GM12878 (cell line): ENCODE measurements at regions not wholly inside any gene's neighbourhood (a gene's known extent, or its start where the extent isn't known, plus 50 kb on each side); places are given as distances from the start of the nearest gene placed in this dataset.

Experiments used
- ATAC-seq: fragments of 200-7000 bp; cut with Tn5 transposase; 3 replicates; pipeline ENCODE4 v1.9.1; 2020; ENCODE audit warnings: mild to moderate bottlenecking, moderate library complexity
- BruUV-seq: library from RNA; stranded (reverse); fragments of 400-500 nt; replicated peaks from 2 replicates; lab custom pipeline; 2021; lab: Mats Ljungman, UMichigan
- CTCF ChIA-PET: fragments of 300-600 bp; sonication (Branson Sonifier 250); formaldehyde crosslinking; extraction: SDS; loops from one replicate; lab custom pipeline; 2021; ENCODE audit warnings: inconsistent platforms; lab: Yijun Ruan, JAX
- POLR2A ChIA-PET: fragments of 350-600 bp; formaldehyde crosslinking; extraction: SDS; loops from one replicate; lab custom pipeline; 2021; ENCODE audit warnings: inconsistent platforms; lab: Charles Lee
- RAD21 ChIA-PET: fragments of 300-600 bp; sonication (Branson Sonifier 250); formaldehyde crosslinking; loops from one replicate; lab custom pipeline; 2023; ENCODE audit warnings: antibody characterized with exemption; ENCODE audit not compliant: unreplicated experiment; lab: Charles Lee
- SMC1A ChIA-PET: fragments of 300-600 bp; sonication (Branson Sonifier 250); formaldehyde crosslinking; loops from one replicate; lab custom pipeline; 2023; ENCODE audit not compliant: unreplicated experiment, uncharacterized antibody; lab: Charles Lee
- DNase-seq: peaks from one replicate; pipeline ENCODE4 v3.0.0-alpha.2; 2011; ENCODE audit warnings: low read depth, low spot score
- FAIRE-seq: peaks from 3 replicates; lab custom pipeline; 2011; peaks lifted over from hg19 to GRCh38; lab: Jason Lieb, UNC
- H2AFZ ChIP-seq: 2 replicates; pipeline ENCODE4 v1.6.0; 2011; ENCODE audit warnings: low read depth, low read length, control low read depth; ENCODE audit not compliant: control insufficient read depth
- H3K27ac ChIP-seq: 2 replicates; pipeline ENCODE4 v1.5.1; 2011; ENCODE audit warnings: control low read depth; ENCODE audit not compliant: control insufficient read depth, insufficient read depth
- H3K27me3 ChIP-seq, 2 experiments: replicated peaks in 1 of 2; 2 replicates each; pipeline versions ENCODE4 v1.6.0 to v1.6.1; 2011; ENCODE audit warnings: low read length in 1 of 2; ENCODE audit not compliant: control insufficient read depth in 2 of 2, insufficient read depth in 2 of 2
- H3K36me3 ChIP-seq, 2 experiments: 2 replicates each; pipeline ENCODE4 v1.5.1; 2011; ENCODE audit warnings: low read length in 1 of 2; ENCODE audit not compliant: control insufficient read depth in 2 of 2, insufficient read depth in 2 of 2
- H3K4me1 ChIP-seq: 2 replicates; pipeline ENCODE4 v1.6.1; 2011; ENCODE audit warnings: mild to moderate bottlenecking, low read length, moderate library complexity, mixed read lengths; ENCODE audit not compliant: control insufficient read depth, insufficient read depth
- H3K4me2 ChIP-seq: 2 replicates; pipeline ENCODE4 v1.6.0; 2011; ENCODE audit warnings: control low read depth; ENCODE audit not compliant: control insufficient read depth, insufficient read depth
- H3K4me3 ChIP-seq: fragments of 200-600 bp; sonication (generic); 2 replicates; pipeline ENCODE4 v1.5.1; 2016
- H3K79me2 ChIP-seq: 2 replicates; pipeline ENCODE4 v1.6.0; 2011; ENCODE audit warnings: low read length; ENCODE audit not compliant: control insufficient read depth, insufficient read depth
- H3K9ac ChIP-seq: 2 replicates; pipeline ENCODE4 v1.8.0; 2011; ENCODE audit warnings: low read length, control low read depth, mixed read lengths; ENCODE audit not compliant: control insufficient read depth, insufficient read depth
- H3K9me3 ChIP-seq: replicated peaks from 3 replicates; pipeline ENCODE4 v1.5.1; 2011; ENCODE audit warnings: mild to moderate bottlenecking, low read length; ENCODE audit not compliant: control insufficient read depth, insufficient read depth
- H4K20me1 ChIP-seq: 2 replicates; pipeline ENCODE4 v1.6.0; 2011; ENCODE audit not compliant: control insufficient read depth, insufficient read depth
- NFYB ChIP-seq: IDR thresholded peaks from 2 replicates; pipeline ENCODE4 v1.6.1; 2011; ENCODE audit warnings: low read depth, mild to moderate bottlenecking, low read length, improper control_type of control experiment, moderate library complexity; ENCODE audit not compliant: insufficient read depth
- NR2F1 ChIP-seq: fragments of 450-650 bp; conservative IDR thresholded peaks from 2 replicates; pipeline ENCODE4 v1.6.1; 2017; ENCODE audit warnings: mild to moderate bottlenecking
- SRF ChIP-seq, 2 experiments: IDR thresholded peaks; 2 replicates each; pipeline ENCODE4 v1.6.1; 2011; ENCODE audit warnings: low read depth in 2 of 2, low read length in 2 of 2, mild to moderate bottlenecking in 1 of 2, moderate library complexity in 1 of 2
- WGBS: methylation state at CpG from one replicate; pipeline ENCODE4 v1.1.6; 2016; ENCODE audit warnings: low lambda C conversion rate; ENCODE audit not compliant: insufficient replicate concordance, insufficient coverage; ENCODE audit errors: missing lambda C conversion rate; 5-methylcytosine and 5-hydroxymethylcytosine counted together
- in situ Hi-C: fragments of 300-500 bp; cut with MboI; formaldehyde crosslinking; loops from 9 replicates; pipeline ENCODE4 v1.14.3; 2018; ENCODE audit warnings: mixed read lengths
- intact Hi-C: fragments of 100-400 bp; cut with micrococcal nuclease; formaldehyde crosslinking; loops from one replicate; pipeline ENCODE4 v1.14.2; 2022; ENCODE audit not compliant: unreplicated experiment
- TF ChIP-seq, protein P1 (sequence below): fragments of 450-650 bp; IDR thresholded peaks from 2 replicates; pipeline ENCODE4 v1.6.1; 2018; ENCODE audit warnings: mild to moderate bottlenecking, low read depth, moderate library complexity; ENCODE audit not compliant: partially characterized antibody
- TF ChIP-seq, protein P2 (sequence below): fragments of 450-650 bp; IDR thresholded peaks from 2 replicates; pipeline ENCODE4 v1.6.1; 2017; ENCODE audit warnings: antibody characterized with exemption, mild to moderate bottlenecking, moderate library complexity

GRCh38 chr4:66212489-66212888, 542.2 kb upstream of the EPHA5 start:
- H3K9ac ChIP-seq: no peak overlapping the region
- no peaks in the 10 kb centered on the region for H3K9me3 ChIP-seq
- POLR2A ChIA-PET: no interaction called here
- H3K4me2 ChIP-seq: no peak overlapping the region
- FAIRE-seq: no peak
- intact Hi-C loops: no loop called here
- no peak for DNase-seq
- H3K4me1 ChIP-seq: no peaks in the 10 kb centered on the region
- no peak for ATAC-seq
- no peak overlapping the region for H3K27ac ChIP-seq
- H2AFZ ChIP-seq: no peak overlapping the region
- RAD21 ChIA-PET: no interaction called here
- no TSS peak for BruUV-seq
- no peaks in the 10 kb centered on the region for H3K36me3 ChIP-seq
- no peaks in the 10 kb centered on the region for H3K27me3 ChIP-seq
- H3K79me2 ChIP-seq: no peaks in the 10 kb centered on the region
- H3K4me3 ChIP-seq: no peak overlapping the region
- TF ChIP-seq, protein P1, sequence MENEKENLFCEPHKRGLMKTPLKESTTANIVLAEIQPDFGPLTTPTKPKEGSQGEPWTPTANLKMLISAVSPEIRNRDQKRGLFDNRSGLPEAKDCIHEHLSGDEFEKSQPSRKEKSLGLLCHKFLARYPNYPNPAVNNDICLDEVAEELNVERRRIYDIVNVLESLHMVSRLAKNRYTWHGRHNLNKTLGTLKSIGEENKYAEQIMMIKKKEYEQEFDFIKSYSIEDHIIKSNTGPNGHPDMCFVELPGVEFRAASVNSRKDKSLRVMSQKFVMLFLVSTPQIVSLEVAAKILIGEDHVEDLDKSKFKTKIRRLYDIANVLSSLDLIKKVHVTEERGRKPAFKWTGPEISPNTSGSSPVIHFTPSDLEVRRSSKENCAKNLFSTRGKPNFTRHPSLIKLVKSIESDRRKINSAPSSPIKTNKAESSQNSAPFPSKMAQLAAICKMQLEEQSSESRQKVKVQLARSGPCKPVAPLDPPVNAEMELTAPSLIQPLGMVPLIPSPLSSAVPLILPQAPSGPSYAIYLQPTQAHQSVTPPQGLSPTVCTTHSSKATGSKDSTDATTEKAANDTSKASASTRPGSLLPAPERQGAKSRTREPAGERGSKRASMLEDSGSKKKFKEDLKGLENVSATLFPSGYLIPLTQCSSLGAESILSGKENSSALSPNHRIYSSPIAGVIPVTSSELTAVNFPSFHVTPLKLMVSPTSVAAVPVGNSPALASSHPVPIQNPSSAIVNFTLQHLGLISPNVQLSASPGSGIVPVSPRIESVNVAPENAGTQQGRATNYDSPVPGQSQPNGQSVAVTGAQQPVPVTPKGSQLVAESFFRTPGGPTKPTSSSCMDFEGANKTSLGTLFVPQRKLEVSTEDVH: no peak
- TF ChIP-seq NR2F1 (no peak), NFYB (no peak), SRF (IDR thresholded peaks at IDR 0.05; ENCODE audit: low read depth in 2 of 2, low read length in 2 of 2) (no peak)
- TF ChIP-seq, protein P2, sequence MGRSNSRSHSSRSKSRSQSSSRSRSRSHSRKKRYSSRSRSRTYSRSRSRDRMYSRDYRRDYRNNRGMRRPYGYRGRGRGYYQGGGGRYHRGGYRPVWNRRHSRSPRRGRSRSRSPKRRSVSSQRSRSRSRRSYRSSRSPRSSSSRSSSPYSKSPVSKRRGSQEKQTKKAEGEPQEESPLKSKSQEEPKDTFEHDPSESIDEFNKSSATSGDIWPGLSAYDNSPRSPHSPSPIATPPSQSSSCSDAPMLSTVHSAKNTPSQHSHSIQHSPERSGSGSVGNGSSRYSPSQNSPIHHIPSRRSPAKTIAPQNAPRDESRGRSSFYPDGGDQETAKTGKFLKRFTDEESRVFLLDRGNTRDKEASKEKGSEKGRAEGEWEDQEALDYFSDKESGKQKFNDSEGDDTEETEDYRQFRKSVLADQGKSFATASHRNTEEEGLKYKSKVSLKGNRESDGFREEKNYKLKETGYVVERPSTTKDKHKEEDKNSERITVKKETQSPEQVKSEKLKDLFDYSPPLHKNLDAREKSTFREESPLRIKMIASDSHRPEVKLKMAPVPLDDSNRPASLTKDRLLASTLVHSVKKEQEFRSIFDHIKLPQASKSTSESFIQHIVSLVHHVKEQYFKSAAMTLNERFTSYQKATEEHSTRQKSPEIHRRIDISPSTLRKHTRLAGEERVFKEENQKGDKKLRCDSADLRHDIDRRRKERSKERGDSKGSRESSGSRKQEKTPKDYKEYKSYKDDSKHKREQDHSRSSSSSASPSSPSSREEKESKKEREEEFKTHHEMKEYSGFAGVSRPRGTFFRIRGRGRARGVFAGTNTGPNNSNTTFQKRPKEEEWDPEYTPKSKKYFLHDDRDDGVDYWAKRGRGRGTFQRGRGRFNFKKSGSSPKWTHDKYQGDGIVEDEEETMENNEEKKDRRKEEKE: no peak
- TF ChIP-seq, all 136 proteins: peak for 0
- ChIA-PET SMC1A (no interaction called here), CTCF (no interaction called here)
- WGBS: 57% methylated on average over 5 of the region's 5 CpGs
- H4K20me1 ChIP-seq: no peaks in the 10 kb centered on the region
- in situ Hi-C loops: no loop called here
